Midbrain (tissue), 1 donor: ENCODE measurements at regions not wholly inside any gene's neighbourhood (a gene's known extent, or its start where the extent isn't known, plus 50 kb on each side); places are given as distances from the start of the nearest gene placed in this dataset.

Experiments used
- DNase-seq: peaks from one replicate; lab custom pipeline; 2025; lab: John Stamatoyannopoulos, UW

- no peak for DNase-seq
Measured at GRCh38 chr1:30609336-30609998, 113.9 kb downstream of the MATN1 start.

GRCh38 chr1:30607723-30608122, 115.7 kb downstream of the MATN1 start:
- DNase-seq: no peak

- DNase-seq: no peak
Measured at GRCh38 chr1:30606166-30606565, 117.2 kb downstream of the MATN1 start.

- no peak for DNase-seq
Measured at GRCh38 chr1:30605441-30605920, 117.9 kb downstream of the MATN1 start.

- DNase-seq: no peak
Measured at GRCh38 chr1:30604801-30605440, 118.5 kb downstream of the MATN1 start.

GRCh38 chr1:30603081-30603858, 120.1 kb downstream of the MATN1 start:
- no peak for DNase-seq

GRCh38 chr1:30601316-30602085, 121.9 kb downstream of the MATN1 start:
- no peak for DNase-seq

GRCh38 chr1:30600706-30601105, 122.7 kb downstream of the MATN1 start:
- no peak for DNase-seq

GRCh38 chr1:30600258-30600657, 123.1 kb downstream of the MATN1 start:
- DNase-seq: no peak

GRCh38 chr1:30599721-30600120, 123.7 kb downstream of the MATN1 start:
- no peak for DNase-seq

- DNase-seq: no peak
Measured at GRCh38 chr1:30598571-30599114, 124.7 kb downstream of the MATN1 start.

GRCh38 chr1:30597711-30598110, 125.7 kb downstream of the MATN1 start:
- DNase-seq: no peak

- DNase-seq: no peak
Measured at GRCh38 chr1:30596891-30597290, 126.5 kb downstream of the MATN1 start.

GRCh38 chr1:30596470-30596869, 126.9 kb downstream of the MATN1 start:
- no peak for DNase-seq

- no peak for DNase-seq
Measured at GRCh38 chr1:30589083-30589482, 134.3 kb downstream of the MATN1 start.

GRCh38 chr1:30588311-30589073, 134.9 kb downstream of the MATN1 start:
- no peak for DNase-seq

GRCh38 chr1:30586671-30587070, 136.7 kb downstream of the MATN1 start:
- DNase-seq: no peak

- no peak for DNase-seq
Measured at GRCh38 chr1:30579580-30579979, 143.8 kb downstream of the MATN1 start.

GRCh38 chr1:30575066-30575465, 148.3 kb downstream of the MATN1 start:
- no peak for DNase-seq

GRCh38 chr1:30572192-30572591, 151.2 kb downstream of the MATN1 start:
- DNase-seq: no peak

- no peak for DNase-seq
Measured at GRCh38 chr1:30571380-30571779, 152.0 kb downstream of the MATN1 start.
